ENCODE measurements at regions not wholly inside any gene's neighbourhood (a gene's known extent, or its start where the extent isn't known, plus 50 kb on each side); places are given as distances from the start of the nearest gene placed in this dataset.

DNA sequence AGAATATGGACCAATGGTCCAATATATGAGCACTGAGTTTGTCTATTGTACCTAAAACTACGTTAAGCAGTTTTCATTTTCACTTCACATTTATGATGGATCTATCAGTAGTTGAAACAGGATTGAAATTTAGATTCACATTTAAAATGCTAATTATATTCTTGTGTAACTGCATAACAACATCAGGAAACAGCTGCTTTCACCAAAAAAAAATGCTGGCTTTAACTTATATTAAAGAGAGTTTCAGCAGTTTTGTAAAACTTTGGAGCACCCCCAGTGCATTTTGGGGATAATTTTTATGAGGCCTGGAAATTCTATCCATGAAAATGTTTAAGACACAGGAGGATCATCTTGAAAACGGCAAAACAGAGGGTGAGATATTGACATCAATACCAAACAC is 142.8 kb upstream of the ROBO2 start:
- Histone ChIP-seq H3F3A (replicated peaks; ENCODE audit: insufficient read depth) (no peaks in the 10 kb centered on the region), H2AFZ (ENCODE audit: low read depth) (no peak overlapping the region), H3K27ac (ENCODE audit: low read depth in 2 of 2, low read length in 1 of 2) (no peak overlapping the region), H3K27me3 (ENCODE audit: insufficient read depth) (no peaks in the 10 kb centered on the region), H3K9ac (no peak overlapping the region), H3K4me3 (ENCODE audit: low read depth in 2 of 2, low read length in 1 of 2) (no peak overlapping the region), H3K9me3 (no peaks in the 10 kb centered on the region), H3K79me2 (ENCODE audit: insufficient read depth) (no peaks in the 10 kb centered on the region), H3K9me2 (no peaks in the 10 kb centered on the region), H3K4me2 (no peak overlapping the region), H3K36me3 (replicated peaks in 1 of 2; ENCODE audit: control insufficient read depth in 1 of 2, insufficient read depth in 2 of 2, low read length in 1 of 2) (no peaks in the 10 kb centered on the region), H3K4me1 (ENCODE audit: control insufficient read depth in 1 of 2, insufficient read depth in 2 of 2, low read depth in 1 of 2, low read length in 1 of 2) (no peaks in the 10 kb centered on the region; a peak in 1 of 4 replicates), H4K20me1 (ENCODE audit: insufficient read depth) (no peaks in the 10 kb centered on the region)
- ChIA-PET POLR2A (no interaction called here), CTCF (no interaction called here)
- TF ChIP-seq RAD21 (IDR thresholded peaks at IDR 0.05; ENCODE audit: low read length) (no peak), CHD2 (IDR thresholded peaks at IDR 0.05; ENCODE audit: low read length, partially characterized antibody) (no peak), FOXJ3 (CRISPR knock-in tag; IDR thresholded peaks at IDR 0.05) (no peak), NFIC (IDR thresholded peaks at IDR 0.05; ENCODE audit: borderline replicate concordance) (no peak), PBX3 (IDR thresholded peaks at IDR 0.05) (no peak), RXRA (IDR thresholded peaks at IDR 0.05; ENCODE audit: borderline replicate concordance, low read depth) (no peak), EZH2phosphoT487 (IDR thresholded peaks at IDR 0.05; ENCODE audit: borderline replicate concordance, low read depth) (no peak), GABPA (IDR thresholded peaks at IDR 0.05; ENCODE audit: low read depth) (no peak), SIN3A (IDR thresholded peaks at IDR 0.05; ENCODE audit: borderline replicate concordance, low read depth, low read length) (no peak), RCOR1 (IDR thresholded peaks at IDR 0.05; ENCODE audit: low read length) (no peak), SMC3 (IDR thresholded peaks at IDR 0.05; ENCODE audit: low read depth, low read length) (no peak), TAF1 (IDR thresholded peaks at IDR 0.05; ENCODE audit: borderline replicate concordance, low read depth, low read length) (no peak), TEAD4 (IDR thresholded peaks at IDR 0.05; ENCODE audit: borderline replicate concordance, insufficient read depth) (no peak), MAX (IDR thresholded peaks at IDR 0.05; ENCODE audit: low read depth) (no peak), FOXM1 (IDR thresholded peaks at IDR 0.05; ENCODE audit: low read depth) (no peak)
- TF ChIP-seq, protein P1, sequence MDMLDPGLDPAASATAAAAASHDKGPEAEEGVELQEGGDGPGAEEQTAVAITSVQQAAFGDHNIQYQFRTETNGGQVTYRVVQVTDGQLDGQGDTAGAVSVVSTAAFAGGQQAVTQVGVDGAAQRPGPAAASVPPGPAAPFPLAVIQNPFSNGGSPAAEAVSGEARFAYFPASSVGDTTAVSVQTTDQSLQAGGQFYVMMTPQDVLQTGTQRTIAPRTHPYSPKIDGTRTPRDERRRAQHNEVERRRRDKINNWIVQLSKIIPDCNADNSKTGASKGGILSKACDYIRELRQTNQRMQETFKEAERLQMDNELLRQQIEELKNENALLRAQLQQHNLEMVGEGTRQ (IDR thresholded peaks at IDR 0.05; ENCODE audit: borderline replicate concordance, low read depth, low read length) = no peak
- TF ChIP-seq, protein P2, sequence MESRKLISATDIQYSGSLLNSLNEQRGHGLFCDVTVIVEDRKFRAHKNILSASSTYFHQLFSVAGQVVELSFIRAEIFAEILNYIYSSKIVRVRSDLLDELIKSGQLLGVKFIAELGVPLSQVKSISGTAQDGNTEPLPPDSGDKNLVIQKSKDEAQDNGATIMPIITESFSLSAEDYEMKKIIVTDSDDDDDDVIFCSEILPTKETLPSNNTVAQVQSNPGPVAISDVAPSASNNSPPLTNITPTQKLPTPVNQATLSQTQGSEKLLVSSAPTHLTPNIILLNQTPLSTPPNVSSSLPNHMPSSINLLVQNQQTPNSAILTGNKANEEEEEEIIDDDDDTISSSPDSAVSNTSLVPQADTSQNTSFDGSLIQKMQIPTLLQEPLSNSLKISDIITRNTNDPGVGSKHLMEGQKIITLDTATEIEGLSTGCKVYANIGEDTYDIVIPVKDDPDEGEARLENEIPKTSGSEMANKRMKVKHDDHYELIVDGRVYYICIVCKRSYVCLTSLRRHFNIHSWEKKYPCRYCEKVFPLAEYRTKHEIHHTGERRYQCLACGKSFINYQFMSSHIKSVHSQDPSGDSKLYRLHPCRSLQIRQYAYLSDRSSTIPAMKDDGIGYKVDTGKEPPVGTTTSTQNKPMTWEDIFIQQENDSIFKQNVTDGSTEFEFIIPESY (IDR thresholded peaks at IDR 0.05; ENCODE audit: borderline replicate concordance, low read depth) = no peak
- TF ChIP-seq, protein P3, sequence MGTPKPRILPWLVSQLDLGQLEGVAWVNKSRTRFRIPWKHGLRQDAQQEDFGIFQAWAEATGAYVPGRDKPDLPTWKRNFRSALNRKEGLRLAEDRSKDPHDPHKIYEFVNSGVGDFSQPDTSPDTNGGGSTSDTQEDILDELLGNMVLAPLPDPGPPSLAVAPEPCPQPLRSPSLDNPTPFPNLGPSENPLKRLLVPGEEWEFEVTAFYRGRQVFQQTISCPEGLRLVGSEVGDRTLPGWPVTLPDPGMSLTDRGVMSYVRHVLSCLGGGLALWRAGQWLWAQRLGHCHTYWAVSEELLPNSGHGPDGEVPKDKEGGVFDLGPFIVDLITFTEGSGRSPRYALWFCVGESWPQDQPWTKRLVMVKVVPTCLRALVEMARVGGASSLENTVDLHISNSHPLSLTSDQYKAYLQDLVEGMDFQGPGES (IDR thresholded peaks at IDR 0.05; ENCODE audit: low read depth, low read length) = no peak
- TF ChIP-seq, protein P4, sequence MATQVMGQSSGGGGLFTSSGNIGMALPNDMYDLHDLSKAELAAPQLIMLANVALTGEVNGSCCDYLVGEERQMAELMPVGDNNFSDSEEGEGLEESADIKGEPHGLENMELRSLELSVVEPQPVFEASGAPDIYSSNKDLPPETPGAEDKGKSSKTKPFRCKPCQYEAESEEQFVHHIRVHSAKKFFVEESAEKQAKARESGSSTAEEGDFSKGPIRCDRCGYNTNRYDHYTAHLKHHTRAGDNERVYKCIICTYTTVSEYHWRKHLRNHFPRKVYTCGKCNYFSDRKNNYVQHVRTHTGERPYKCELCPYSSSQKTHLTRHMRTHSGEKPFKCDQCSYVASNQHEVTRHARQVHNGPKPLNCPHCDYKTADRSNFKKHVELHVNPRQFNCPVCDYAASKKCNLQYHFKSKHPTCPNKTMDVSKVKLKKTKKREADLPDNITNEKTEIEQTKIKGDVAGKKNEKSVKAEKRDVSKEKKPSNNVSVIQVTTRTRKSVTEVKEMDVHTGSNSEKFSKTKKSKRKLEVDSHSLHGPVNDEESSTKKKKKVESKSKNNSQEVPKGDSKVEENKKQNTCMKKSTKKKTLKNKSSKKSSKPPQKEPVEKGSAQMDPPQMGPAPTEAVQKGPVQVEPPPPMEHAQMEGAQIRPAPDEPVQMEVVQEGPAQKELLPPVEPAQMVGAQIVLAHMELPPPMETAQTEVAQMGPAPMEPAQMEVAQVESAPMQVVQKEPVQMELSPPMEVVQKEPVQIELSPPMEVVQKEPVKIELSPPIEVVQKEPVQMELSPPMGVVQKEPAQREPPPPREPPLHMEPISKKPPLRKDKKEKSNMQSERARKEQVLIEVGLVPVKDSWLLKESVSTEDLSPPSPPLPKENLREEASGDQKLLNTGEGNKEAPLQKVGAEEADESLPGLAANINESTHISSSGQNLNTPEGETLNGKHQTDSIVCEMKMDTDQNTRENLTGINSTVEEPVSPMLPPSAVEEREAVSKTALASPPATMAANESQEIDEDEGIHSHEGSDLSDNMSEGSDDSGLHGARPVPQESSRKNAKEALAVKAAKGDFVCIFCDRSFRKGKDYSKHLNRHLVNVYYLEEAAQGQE (IDR thresholded peaks at IDR 0.05; ENCODE audit: low read depth, low read length) = no peak
- DNase-seq = no peak
- 9% methylated on average over 2 of the region's 2 CpGs for WGBS (ENCODE audit: low lambda C conversion rate)
